Esophagus muscularis mucosa (tissue), 4 donors: ENCODE measurements at regions not wholly inside any gene's neighbourhood (a gene's known extent, or its start where the extent isn't known, plus 50 kb on each side); places are given as distances from the start of the nearest gene placed in this dataset.
A peak's percentile ranks its signal among the peaks of the same experiment; 100 is the strongest.

Experiments
- DNase-seq: peaks from one replicate; pipeline ENCODE4 v3.0.0-alpha.2; 2017; ENCODE audit errors: extremely low spot score
- H3K27ac ChIP-seq, 4 donors: fragments of 200-600 bp; sonication (generic); replicated peaks in 1 of 4; 1 replicate in 3 of 4; 2 replicates in 1 of 4; pipeline ENCODE4 v1.5.1; 2016 to 2019; ENCODE audit warnings: mild to moderate bottlenecking in 1 of 4
- H3K27me3 ChIP-seq, 4 donors: fragments of 200-600 bp; sonication (generic); one replicate each; pipeline versions ENCODE4 v1.5.1 to v1.6.0; 2016 to 2019
- H3K36me3 ChIP-seq, 4 donors: fragments of 200-600 bp; sonication (generic); one replicate each; pipeline ENCODE4 v1.5.1; 2016 to 2019
- H3K4me1 ChIP-seq, 4 donors: fragments of 200-600 bp; sonication (generic); one replicate each; pipeline ENCODE4 v1.5.1; 2016 to 2019
- H3K4me3 ChIP-seq, 4 donors: fragments of 200-600 bp; sonication (generic); 1 replicate in 2 of 4; 2 replicates in 2 of 4; pipeline ENCODE4 v1.5.1; 2016 to 2019; ENCODE audit warnings: mild to moderate bottlenecking in 4 of 4, moderate library complexity in 1 of 4
- H3K9me3 ChIP-seq, 4 donors: fragments of 200-600 bp; sonication (generic); 1 replicate in 3 of 4; 2 replicates in 1 of 4; pipeline ENCODE4 v1.5.1; 2016 to 2019
- EP300 ChIP-seq: sonication (generic); formaldehyde crosslinking; IDR thresholded peaks from one replicate; pipeline ENCODE4 v1.6.1; 2017; ENCODE audit warnings: antibody characterized with exemption
- POLR2A ChIP-seq: fragments of 450-650 bp; IDR thresholded peaks from one replicate; pipeline ENCODE4 v1.6.1; 2017; ENCODE audit warnings: antibody characterized with exemption, moderate library complexity, mild to moderate bottlenecking, low read depth
- POLR2AphosphoS5 ChIP-seq, 2 donors: sonication (generic); formaldehyde crosslinking; IDR thresholded peaks; one replicate each; pipeline ENCODE4 v1.6.1; 2017; ENCODE audit warnings: antibody characterized with exemption in 2 of 2
- WGBS: methylation state at CpG from one replicate; pipeline ENCODE4 v1.1.5; 2018; 5-methylcytosine and 5-hydroxymethylcytosine counted together
- intact Hi-C: fragments of 100-400 bp; cut with DNase I; formaldehyde crosslinking; loops from one replicate; pipeline ENCODE4 v1.15.1; 2023
- TF ChIP-seq, protein P1 (sequence below), 3 experiments: fragments of 200-600 bp in 2 of 3; fragments of 450-650 bp in 1 of 3; sonication (generic) in 2 of 3; IDR thresholded peaks; one replicate each; pipeline ENCODE4 v1.5.1; 2017 to 2019; ENCODE audit warnings: antibody characterized with exemption in 3 of 3, mild to moderate bottlenecking in 2 of 3, moderate library complexity in 1 of 3

DNA sequence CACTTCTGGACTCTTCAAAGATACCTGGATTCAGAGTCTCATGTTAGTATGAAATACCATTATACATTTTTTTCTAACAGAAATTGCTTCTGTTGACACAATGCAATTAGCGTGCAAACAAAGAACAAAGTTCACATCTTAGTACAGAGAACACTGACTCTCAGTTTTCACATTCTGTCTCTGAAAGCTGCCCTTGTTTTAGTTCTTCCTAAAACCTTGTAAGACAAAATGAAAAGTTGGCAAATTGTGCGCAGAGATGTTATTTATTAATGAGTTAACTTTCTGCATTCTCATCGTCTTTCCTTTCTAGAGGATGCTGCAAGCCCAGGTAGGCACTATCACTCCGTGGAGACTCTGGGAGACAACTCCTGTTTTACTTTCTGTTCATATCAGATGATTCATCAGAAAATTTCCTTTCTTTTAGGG lies 377.3 kb upstream of the POU3F3 start:
- TF ChIP-seq EP300 (no peak), POLR2AphosphoS5 (IDR thresholded peaks at IDR 0.05) (no peak), POLR2A (no peak)
- TF ChIP-seq, protein P1, sequence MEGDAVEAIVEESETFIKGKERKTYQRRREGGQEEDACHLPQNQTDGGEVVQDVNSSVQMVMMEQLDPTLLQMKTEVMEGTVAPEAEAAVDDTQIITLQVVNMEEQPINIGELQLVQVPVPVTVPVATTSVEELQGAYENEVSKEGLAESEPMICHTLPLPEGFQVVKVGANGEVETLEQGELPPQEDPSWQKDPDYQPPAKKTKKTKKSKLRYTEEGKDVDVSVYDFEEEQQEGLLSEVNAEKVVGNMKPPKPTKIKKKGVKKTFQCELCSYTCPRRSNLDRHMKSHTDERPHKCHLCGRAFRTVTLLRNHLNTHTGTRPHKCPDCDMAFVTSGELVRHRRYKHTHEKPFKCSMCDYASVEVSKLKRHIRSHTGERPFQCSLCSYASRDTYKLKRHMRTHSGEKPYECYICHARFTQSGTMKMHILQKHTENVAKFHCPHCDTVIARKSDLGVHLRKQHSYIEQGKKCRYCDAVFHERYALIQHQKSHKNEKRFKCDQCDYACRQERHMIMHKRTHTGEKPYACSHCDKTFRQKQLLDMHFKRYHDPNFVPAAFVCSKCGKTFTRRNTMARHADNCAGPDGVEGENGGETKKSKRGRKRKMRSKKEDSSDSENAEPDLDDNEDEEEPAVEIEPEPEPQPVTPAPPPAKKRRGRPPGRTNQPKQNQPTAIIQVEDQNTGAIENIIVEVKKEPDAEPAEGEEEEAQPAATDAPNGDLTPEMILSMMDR (IDR thresholded peaks at IDR 0.05): no peak
- 79% methylated on average over 4 of the region's 4 CpGs for WGBS
- Histone ChIP-seq H3K4me3 (no peak overlapping the region), H3K27ac (no peak overlapping the region), H3K4me1 (no peaks in the 10 kb centered on the region), H3K9me3 (no peaks in the 10 kb centered on the region), H3K27me3 (peaks cover 0 to 3% (median 0%) of the 10 kb centered on the region in 4 donors), H3K36me3 (no peaks in the 10 kb centered on the region)
- DNase-seq: no peak
- intact Hi-C loops: no loop called here

DNA sequence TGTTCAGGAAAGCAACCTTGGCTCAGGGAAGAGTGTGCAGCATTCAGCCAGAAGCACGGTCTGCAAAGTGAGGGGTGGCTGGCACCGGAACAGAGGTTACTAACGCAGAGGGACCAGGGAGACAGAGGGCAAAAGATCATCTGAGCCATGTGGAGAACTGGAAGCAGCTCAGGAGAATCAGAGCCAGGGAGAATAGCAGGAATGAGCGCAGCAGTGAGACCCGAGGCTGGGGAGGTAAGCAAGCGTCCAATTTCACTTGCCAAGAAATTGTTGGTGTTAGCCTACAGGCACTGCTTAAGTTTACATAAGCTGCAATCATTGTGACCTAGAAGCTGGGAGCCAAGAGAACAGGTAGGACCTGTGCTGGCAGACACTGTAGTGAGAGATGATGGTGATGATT lies 372.6 kb upstream of the POU3F3 start:
- no peak for TF ChIP-seq EP300
- TF ChIP-seq POLR2A: no peak
- TF ChIP-seq POLR2AphosphoS5 (IDR thresholded peaks at IDR 0.05): no peak
- TF ChIP-seq, protein P1 (IDR thresholded peaks at IDR 0.05): no peak
- WGBS: 61% methylated on average over 6 of the region's 6 CpGs
- DNase-seq: no peak
- Histone ChIP-seq H3K4me3 (no peak overlapping the region), H3K27me3 (peaks cover 0 to 3% (median 0%) of the 10 kb centered on the region in 4 donors), H3K9me3 (no peaks in the 10 kb centered on the region), H3K27ac (no peak overlapping the region), H3K36me3 (no peaks in the 10 kb centered on the region), H3K4me1 (no peaks in the 10 kb centered on the region)
- intact Hi-C loops: no loop called here

DNA sequence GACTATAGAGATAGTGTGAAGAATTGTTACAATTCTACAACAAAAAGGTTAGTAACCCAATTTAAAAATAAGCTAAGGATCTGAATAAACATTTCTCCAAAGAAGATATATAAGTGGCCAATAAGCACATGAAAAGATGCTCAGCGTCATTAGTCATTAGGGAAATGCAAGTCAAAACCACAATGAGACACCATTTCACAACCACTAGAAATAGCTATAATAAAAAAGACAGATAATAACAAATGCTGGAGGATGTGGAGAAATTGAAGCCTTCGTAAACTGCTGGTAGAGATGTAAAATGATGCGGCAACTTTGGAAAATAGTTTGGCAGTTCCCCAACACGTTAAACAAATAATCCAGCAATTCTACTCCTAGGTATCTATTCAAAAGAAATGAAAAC lies 366.5 kb upstream of the POU3F3 start:
- no peaks in the 10 kb centered on the region for H3K4me1 ChIP-seq
- 71% methylated on average over 4 of the region's 4 CpGs for WGBS
- no peak overlapping the region for H3K4me3 ChIP-seq
- H3K9me3 ChIP-seq: no peaks in the 10 kb centered on the region
- no peak for DNase-seq
- intact Hi-C loops: no loop called here
- no peaks in the 10 kb centered on the region for H3K27me3 ChIP-seq
- TF ChIP-seq POLR2A (no peak), POLR2AphosphoS5 (IDR thresholded peaks at IDR 0.05) (no peak), EP300 (no peak)
- TF ChIP-seq, protein P1 (IDR thresholded peaks at IDR 0.05): no peak
- no peak overlapping the region for H3K27ac ChIP-seq
- no peaks in the 10 kb centered on the region for H3K36me3 ChIP-seq

DNA sequence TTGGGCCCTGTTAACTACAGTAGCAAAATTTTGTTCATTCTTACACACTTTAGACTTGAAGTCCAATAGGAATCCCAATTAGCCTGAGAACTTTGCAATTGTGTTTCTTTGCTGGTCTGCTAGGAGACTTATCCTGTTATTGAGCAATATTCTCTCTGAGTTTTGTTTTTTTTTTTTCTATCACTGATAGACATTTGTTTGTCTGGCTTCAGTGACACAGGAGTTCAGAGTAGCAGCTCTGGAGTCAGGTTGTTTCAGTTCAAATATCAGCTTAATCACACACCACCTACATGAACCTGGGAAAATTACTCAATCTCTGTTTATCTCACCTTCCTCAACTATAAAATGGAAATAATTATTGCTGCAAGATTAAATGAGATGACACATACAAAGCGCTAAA lies 360.2 kb upstream of the POU3F3 start:
- Histone ChIP-seq H3K27ac (no peak overlapping the region), H3K36me3 (no peaks in the 10 kb centered on the region), H3K4me1 (no peaks in the 10 kb centered on the region), H3K27me3 (no peaks in the 10 kb centered on the region), H3K9me3 (no peaks in the 10 kb centered on the region), H3K4me3 (no peak overlapping the region)
- no peak for TF ChIP-seq POLR2A
- TF ChIP-seq, protein P1 (IDR thresholded peaks at IDR 0.05): no peak
- no peak for TF ChIP-seq POLR2AphosphoS5 (IDR thresholded peaks at IDR 0.05)
- no peak for TF ChIP-seq EP300
- intact Hi-C loops: no loop called here
- WGBS: 49% methylated on average over 1 of the region's 1 CpG
- DNase-seq: no peak

DNA sequence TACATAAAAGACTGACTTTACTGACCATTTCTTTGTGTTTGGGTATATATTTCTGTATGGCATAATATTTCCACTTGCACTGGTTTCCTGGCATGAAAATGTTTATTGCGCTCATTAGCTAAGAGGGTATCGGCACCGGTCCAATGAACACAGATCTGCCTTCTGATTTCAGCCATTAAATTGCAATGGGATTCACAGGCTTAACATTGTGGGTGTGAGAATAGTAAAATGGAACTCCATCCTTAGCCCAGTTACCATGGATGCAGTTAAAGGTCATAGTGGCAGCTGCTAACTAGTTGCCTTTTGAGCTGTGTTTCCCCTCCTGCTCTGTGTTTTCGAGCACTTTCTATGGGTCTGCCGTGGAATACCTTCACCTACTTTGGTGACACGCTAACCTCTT lies 352.6 kb upstream of the POU3F3 start:
- intact Hi-C loops: no loop called here
- Histone ChIP-seq H3K9me3 (no peaks in the 10 kb centered on the region), H3K27ac (no peak overlapping the region), H3K36me3 (no peaks in the 10 kb centered on the region), H3K4me1 (peaks cover 0 to 10% (median 0%) of the 10 kb centered on the region in 4 donors), H3K27me3 (peaks cover 0 to 6% (median 0%) of the 10 kb centered on the region in 4 donors), H3K4me3 (no peak overlapping the region)
- peak; percentile 21 for DNase-seq
- WGBS: 95% methylated on average over 6 of the region's 6 CpGs
- TF ChIP-seq, protein P1 (IDR thresholded peaks at IDR 0.05): no peak
- TF ChIP-seq EP300 (no peak), POLR2AphosphoS5 (IDR thresholded peaks at IDR 0.05) (no peak), POLR2A (no peak)
